Kidney tubule cell (primary cell): ENCODE measurements at regions not wholly inside any gene's neighbourhood (a gene's known extent, or its start where the extent isn't known, plus 50 kb on each side); places are given as distances from the start of the nearest gene placed in this dataset.
"Not testable (repeated sequence)": the region's sequence is repeated elsewhere in the genome, so short reads cannot be mapped to it uniquely, and the experiment has no call there.

Experiments used
- DNase-seq: peaks from one replicate; pipeline ENCODE4 v3.0.0-alpha.2; 2018; ENCODE audit warnings: low spot score

DNA sequence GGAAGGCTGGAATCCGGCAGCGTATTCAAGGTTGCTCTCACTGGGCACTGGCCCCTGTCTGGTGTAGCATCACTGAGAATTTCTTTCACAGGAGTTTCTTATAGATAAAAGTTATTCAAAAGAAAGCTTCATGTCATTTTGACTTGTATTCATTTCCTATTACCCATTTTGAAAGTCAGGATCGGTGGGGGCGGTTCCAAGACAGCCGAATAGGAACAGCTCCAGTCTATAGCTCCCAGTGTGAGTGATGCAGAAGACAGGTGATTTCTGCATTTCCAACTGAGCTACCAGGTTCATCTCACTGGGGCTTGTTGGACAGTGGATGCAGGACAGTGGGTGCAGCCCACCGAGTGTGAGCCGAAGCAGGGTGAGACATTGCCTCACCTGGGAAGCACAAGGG, 51.5 kb upstream of the CDC42EP3 start:
- DNase-seq, result not testable (repeated sequence)

DNA sequence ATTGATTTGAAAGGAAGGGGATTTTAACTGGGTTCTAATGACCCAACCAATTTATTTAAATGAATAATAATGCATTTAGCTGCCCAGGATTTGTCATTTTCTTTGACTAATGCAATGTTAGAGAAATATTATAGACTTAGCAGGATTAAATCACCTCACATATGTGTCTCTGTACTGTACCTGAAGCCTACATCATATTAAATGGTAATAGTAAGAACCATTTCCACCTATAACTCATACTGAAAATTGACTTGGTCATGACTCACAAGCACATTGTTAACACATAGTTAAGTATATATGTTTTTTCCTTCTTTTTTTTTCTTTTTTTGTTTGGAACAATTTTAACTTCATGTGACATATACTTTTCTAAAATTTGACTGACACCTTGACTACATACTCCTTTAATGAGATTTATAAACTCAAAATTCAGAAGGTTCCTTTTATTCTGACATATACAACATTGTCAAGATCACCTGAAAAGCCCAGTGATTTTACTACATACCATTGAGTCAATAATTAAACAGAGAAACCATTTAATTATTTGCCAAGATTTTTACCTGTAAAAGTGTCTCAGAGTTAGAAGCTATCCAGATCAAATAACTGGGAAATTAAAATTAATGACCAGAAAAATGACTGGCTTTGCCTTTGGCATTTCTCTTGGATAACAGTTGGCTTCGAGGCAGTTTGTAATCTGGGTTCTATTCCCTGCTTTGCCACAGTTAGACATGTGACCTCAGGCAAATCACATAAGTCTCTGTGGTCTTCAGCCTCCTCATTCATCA, 58.8 kb upstream of the CDC42EP3 start:
- DNase-seq, result peak; percentile 78

DNA sequence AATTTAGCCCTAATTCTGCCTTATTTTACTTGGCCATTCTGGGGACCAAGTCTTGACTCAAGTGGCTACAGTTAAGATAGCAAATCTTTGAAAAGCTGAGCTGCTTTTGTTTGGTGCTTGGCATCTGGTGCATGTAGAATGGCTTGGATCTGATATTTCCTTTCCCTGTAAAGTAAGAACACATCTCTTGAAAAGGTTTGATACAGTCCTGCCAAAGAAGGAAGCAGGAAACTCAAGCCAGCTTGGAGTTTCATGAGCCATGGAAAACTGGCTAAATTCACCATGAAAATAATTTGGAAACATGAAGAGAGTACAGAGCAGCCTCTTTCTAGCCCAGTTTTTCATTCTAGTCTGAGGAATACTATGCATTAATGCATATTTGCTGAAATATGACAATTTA, 61.0 kb upstream of the CDC42EP3 start:
- not testable (repeated sequence) for DNase-seq

DNA sequence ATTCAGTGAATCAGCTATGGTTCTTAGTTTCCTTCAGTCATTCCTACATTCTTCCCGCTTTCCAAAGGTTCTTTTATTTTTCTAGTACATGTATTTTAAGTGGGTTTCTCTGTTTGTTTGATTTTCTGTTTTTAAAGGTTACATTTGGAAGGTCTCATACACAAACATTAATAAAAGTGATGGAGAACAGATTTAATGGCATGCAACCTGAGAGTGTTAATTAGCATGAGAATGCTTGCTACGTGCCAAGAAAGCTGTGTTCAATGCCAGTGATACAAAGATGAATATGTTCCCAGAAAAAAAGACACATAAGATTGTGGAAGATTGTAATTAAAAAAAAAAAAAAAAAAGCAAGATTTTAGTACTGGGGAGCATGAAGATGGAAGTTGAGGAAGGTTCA, 61.8 kb upstream of the CDC42EP3 start:
- DNase-seq, result no peak

DNA sequence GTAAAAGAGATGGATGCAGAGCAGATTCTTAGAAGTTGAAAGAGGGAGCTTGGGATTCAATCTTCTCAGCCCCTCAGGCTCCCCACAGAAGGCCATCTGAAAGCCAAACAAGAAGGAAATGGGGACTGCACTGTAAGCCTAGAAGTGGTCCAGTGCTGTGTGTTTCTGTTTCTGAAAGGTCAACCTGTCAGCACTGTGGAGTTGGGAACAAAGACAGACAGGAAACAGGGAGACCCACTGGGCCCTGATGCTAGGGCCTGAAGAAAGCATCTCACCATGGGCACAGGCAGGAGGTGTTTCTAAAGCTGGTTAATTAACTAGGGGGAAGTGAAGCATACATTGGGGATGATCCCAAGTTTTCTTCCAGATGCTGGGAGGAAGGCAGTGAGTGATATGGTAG, 62.5 kb upstream of the CDC42EP3 start:
- DNase-seq, result not testable (repeated sequence)

DNA sequence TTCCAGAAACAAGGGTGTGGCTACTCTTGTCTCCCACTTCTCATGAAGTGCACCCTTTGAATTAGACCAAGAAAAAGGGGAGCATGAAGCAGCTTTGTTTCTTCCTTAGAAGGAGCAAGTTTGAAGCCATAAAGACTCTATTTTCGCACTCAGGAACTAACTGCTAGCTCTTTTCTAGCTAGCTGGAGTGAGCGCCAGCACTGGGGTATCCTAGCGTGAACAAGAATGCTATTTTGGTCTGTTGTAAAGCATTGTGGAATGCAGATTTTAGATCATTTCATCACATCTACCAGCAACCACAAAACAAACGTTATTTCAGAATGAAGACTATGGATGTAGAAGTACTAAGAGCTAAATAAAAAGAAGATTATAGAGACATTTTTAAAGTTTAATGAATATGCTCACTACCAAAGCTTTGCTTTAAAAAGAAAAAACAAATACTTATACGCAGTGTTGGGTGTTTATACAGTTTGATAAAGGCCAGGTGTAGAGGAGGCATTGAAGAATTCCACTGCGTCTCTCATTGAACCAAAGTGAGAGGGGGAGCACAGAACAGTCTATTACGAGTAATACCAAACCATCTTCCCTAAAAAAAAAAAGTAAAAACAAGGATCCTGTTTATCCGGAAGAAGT, 63.6 kb upstream of the CDC42EP3 start:
- peak; percentile 70 for DNase-seq

DNA sequence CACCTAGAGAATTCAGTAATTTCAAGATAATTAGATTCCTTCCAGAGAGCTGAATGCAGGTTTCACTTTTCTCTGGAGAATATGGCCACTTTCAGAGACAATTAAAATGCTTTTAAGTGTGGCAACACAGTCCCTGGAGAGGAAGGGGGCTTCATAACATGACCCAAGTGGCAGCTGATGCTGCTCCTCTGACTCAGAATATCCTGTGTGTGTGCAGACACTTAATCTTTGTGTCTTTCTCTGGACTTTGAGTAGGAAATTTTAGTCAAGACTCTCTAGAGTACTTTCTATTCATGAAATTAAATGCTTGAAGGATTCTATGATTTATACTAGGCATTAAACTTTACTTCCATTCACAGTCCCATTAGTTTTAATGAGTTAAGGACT, 64.1 kb upstream of the CDC42EP3 start:
- peak; percentile 29 for DNase-seq

DNA sequence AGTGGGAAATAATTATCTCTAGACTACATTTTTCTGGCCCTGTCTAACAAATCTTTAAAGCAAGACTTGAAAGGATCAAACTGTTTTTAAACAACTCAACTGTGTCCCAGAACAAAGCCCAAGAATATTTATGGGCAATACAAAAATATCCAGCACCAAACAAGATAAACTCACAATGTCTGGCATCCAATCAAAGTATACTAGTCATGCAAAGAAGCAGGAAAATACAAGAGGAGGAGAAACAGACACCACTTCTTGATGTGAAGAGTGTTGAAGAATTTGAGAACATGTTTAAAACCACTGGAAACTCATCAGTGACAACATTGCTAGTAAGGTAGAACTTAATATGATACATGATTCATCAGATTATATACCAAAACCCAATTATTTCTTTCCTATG, 66.1 kb upstream of the CDC42EP3 start:
- no peak for DNase-seq

DNA sequence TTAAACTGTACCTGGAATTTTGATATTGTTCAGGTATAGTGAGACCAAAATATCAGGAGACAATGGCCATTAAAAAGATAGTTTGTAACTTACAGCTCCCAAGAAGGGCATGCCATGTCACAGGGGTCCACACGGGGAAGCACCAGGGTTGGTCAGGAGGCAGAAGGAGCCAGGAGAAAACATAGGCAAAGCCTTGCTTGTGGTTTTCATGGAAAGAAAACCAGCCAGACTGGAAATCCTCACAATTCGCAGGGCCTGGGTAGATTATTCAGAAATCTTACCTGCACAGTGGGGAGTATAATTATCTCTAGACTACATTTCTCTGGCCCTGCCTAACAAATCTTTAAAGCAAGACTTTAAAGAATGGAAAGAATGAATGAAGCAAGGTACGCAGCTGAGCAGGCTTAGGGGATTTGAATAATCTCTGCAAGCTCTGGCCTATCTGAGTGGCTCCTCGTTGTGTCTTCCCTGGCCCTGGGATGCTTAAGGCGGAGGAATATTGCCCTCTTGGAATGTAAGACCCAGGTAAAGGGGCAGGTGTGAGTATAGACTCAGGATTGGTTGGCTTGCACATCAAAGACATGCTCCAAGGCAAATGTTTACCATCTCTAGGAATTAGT, 66.9 kb upstream of the CDC42EP3 start:
- no peak for DNase-seq

DNA sequence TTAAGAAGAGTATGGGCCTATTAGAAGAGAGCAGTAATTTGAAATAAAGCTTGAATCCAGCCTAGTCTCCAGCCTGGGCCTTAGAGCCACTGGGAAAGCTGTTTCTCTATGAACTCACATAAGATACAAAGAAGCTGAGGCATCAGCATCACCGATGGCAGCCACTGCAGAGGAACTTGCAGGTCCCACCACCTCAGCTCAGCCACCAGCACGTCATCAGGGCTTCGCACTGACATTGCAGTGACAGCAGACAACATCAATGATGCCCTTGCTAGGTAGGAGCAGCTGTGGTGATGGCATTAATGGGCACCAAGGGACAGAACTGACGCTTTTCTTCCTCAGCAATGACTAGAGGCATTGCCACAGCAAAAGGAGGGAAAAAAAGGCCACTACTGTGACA, 67.7 kb upstream of the CDC42EP3 start:
- DNase-seq, result no peak

DNA sequence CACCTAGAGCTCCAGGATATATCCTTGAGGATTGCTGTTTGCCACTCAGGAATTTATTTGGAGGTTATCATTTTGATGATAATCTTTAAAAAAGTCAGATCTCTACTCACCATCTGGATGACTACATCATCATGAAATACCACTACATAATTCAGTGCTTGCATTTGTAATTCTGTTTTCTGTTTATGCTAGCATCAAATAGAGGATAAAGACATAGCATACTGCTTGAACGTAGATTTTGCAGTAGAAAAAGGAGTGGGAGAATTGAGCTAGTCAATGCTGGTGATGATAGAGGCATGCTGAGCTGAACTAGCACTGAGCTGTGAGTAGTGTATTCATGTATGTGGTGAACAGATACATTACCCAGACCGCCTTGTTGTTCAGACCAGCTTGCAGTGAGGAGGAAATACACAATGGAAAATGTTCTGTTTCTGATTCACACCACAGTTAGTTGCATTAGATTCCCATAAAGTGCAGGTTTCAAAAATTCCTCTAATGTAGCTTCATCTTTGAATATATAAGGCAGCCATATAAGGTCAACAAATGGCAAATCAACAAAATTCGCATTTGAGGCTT, 68.8 kb upstream of the CDC42EP3 start:
- no peak for DNase-seq

DNA sequence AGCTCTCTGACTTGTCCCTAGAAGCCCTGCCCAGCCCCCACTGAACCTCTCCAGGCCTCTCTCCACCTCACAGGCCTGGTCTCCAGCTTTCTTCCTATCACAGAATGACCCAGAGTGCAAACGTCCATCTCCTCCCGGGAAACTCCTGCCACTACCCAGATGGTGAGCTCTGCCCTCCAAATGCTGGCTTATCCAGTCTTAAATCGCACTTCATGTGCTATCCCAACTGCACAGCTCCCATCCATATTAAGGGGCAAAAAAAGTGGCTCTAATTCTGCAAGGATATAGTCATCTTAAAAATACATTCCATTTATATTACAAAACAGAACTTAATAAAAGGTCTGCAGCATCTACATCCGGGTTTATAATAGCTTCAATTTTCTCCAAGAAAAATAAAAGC, 70.8 kb upstream of the CDC42EP3 start:
- DNase-seq, result no peak

DNA sequence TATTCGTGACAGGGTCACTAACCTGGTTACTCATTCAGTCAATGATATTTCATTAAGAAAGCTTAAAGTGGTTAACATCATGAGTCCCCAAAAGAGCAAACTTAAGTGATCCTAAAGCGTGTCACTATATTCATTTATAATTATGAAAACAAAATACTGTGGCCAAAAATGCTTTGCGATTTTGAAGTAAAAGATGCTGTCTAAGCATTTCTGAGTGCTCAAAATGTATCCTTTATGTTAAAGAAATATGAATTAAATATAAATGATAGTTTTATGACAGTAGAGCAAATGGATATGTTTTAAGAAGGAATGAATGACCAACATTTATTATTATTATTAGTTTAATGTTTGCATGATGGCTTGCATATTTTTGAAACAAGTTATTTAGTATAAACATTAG, 72.6 kb upstream of the CDC42EP3 start:
- no peak for DNase-seq

DNA sequence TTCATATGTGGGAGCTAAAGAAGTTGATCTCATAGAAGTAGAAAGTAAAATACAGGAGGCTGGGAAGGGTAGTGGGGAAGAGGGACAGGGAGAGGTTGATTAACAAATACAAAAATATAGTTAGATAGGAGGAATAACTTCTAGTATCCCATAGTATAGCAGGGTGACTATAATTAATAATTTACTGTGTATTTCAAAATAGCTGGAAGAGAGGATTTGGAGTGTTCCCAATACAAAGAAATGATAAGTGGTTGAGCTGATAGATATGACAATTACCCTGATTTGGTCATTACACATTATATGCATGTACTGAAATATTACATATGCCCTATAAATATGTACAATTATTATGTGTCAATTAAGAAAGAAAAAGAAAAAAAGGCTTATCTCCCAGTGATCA, 73.5 kb upstream of the CDC42EP3 start:
- not testable (repeated sequence) for DNase-seq

DNA sequence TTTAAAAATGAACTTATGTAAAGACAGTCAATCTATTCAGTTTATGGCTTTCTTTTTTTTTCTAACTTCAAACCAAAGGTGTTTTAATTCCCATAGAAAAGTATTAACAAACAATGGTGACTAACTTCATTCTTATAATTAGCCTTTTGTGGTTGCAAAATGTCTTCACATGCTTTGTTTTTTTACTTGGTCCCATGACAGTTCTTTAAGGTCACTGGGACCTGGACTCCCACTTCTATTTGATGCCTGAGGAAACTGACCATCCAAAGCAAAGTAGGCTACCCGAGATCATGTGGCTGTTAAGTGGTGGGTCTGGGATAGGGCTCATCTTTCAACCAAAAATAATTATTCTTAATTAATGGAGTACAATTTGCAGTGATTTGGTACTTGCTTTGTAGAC, 74.6 kb upstream of the CDC42EP3 start:
- not testable (repeated sequence) for DNase-seq

DNA sequence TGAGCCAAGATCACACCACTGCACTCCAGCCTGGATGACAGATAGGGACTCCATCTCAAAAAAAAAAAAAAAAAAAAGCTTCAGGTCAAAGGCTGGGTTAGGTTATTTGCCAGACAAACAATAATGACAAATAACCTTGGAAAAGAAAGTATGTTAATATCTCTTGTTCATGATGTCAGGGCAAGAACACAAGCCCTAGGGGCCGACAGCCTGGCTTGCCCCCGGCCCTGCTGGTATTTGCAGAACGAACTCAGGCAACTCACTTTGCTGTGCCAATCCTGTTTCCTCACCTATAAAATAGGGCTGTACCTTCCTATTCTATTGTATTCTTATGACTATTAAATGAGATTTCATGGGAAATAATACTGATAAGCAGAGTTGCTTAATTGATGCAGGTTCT, 75.4 kb upstream of the CDC42EP3 start:
- no peak for DNase-seq

DNA sequence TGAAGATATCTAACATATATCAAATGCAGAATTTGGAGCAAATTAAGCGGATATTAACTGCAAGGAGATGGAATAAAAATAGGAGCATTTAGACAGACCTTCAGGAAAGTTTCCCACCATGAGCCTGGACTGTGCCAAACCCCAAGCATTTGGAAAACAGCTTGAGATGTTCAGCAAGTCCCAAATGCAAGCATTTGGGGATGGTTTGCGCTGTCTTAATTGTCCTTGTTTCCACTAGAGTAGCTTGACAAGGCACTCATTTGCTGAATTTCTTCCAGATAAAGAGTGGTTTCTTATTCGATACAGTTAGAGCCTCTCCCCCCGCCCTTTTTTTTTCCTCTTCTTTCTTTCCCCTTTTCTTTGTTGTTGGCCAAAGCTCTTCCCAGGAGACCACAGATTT, 77.1 kb upstream of the CDC42EP3 start:
- no peak for DNase-seq

DNA sequence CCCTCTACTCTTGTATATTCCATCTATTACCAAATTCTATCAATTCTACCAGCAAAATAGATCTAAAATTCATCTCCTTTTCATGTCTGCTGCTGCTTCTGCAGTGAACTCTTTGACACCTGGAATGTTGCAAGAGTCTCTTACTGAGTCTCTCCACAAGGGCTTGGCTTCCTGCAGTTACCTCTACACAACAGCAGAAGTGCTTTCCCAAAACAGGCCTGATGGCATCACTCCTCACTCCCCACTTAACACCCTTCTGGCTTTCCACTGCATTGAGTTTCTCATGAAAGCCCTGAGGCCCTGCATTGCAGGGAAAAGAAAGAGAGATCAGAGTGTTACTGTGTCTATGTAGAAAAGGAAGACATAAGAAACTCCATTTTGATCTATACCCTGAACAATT, 78.8 kb upstream of the CDC42EP3 start:
- not testable (repeated sequence) for DNase-seq

DNA sequence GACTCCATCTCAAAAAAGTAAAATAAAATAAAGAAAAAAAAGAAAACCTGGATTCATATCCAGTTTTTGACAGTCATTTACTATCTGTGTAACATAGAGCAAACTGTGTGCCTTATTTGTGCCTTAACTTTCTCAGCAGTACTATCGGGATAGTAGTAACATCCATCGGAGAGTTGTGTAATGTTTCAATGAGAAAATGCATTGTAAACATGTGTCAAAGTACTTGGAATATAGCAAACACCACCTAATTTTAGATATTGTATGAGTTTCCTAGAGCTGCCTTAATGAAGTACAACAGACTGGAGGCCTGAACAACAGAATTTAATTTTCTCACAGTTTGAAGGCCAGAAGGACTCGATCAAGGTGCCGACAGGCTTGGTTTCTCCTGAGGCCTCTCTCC, 81.3 kb upstream of the CDC42EP3 start:
- no peak for DNase-seq

DNA sequence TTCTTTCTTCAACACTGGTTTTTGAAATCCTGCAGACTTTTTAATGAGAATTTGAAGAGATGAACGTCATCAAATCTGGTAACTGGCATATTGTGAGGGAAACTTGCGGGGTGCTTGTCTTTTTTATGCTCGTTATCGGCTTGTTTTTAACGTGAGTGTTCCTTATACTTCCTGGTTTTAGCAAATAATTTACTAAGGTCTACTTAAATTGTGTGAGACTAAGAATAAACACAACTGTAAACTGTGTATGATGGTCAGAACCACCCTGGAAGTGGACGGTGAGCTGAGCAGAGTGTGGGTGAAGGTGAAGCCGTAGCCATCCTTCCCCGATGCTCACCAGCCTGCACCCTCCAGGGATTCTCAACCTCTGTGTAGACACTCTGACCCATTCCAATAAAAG, 82.3 kb upstream of the CDC42EP3 start:
- DNase-seq, result no peak

DNA sequence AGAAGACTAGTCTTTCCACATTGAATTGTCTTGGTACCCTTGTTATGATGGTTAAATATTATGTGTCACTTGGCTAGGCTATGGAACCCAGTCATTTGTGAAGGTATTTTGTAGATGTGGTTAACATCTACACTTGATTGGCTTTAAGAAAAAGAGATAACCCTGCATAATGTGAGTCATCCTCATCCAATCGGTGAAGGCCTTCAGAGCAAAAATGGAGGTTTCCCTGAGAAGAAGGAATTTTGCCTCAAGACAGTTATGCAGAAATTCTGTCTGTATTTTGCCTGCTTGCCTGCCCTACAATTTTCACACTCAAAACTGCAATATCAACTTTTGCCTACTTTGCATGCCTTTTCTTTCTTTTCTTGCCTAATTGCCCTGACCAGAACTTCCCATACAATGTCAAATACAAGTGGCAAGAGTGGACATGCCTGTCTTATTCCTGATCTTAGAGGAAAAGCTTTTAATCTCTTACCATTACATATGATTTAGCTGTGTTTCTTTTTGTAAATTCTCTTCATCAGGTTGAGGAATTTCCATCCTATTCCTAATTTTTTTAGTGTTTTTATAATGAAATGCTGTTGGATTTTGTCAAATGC, 84.6 kb upstream of the CDC42EP3 start:
- DNase-seq, result peak; percentile 88

DNA sequence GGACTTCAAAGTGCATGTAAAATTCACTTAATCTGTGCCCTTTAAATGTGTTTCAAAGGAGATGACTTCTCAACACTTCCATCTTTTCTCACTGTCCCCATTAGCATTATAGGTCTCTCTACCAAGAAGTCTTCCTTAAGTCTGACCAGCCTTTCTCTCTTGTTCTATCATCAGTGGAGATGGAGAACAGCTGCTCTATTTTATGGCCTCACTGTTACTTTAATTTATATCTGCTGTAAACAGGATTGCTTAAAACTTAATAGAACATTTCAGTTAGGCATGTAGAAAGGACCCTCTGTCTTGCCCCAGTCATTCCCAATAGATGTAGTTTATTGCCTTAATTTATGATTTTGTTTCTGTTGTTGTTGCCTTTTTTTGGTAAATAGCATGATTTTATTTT, 86.0 kb upstream of the CDC42EP3 start:
- not testable (repeated sequence) for DNase-seq

DNA sequence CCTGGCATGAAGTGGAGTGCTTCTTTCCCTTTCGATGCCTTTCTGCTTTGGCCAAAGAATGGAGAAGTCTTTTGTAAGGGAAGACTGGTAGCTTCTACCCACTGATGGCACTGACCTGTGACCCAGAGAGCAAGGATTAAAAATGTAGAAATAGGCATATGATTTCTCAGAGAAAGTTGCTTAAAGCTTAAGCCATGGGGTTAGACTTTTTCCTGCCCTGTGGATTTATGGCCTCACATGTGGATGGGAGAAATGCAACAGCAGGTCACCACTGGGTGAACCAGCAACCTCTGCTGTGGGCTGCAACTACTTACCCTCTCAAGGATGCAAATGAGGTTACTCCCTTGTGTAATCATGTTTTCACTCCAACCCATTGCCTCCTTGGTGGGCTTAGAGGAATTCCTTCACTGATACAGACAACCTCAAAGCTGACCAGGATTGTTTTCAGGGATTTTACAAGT, 86.7 kb upstream of the CDC42EP3 start:
- not testable (repeated sequence) for DNase-seq
